SH-SY5Y (cell line): ENCODE measurements at regions not wholly inside any gene's neighbourhood (a gene's known extent, or its start where the extent isn't known, plus 50 kb on each side); places are given as distances from the start of the nearest gene placed in this dataset.

ENCODE experiments used
- GATA2 ChIP-seq: IDR thresholded peaks from 2 replicates; pipeline ENCODE4 v1.6.1; 2011; ENCODE audit warnings: mild to moderate bottlenecking, low read depth, low read length
- GATA3 ChIP-seq: IDR thresholded peaks from 2 replicates; pipeline ENCODE4 v1.6.1; 2011; ENCODE audit warnings: low read depth, mild to moderate bottlenecking, low read length, moderate library complexity

GRCh38 chr3:62948921-62949320, 73.7 kb upstream of the CADPS start:
- no peak for TF ChIP-seq GATA2
- TF ChIP-seq GATA3, result no peak
